Activated T-cell treated with anti-CD3 and anti-CD28 coated beads, Interleukin-2, amount 50 U/mL, for 24 hours (primary cell): ENCODE measurements at regions not wholly inside any gene's neighbourhood (a gene's known extent, or its start where the extent isn't known, plus 50 kb on each side); places are given as distances from the start of the nearest gene placed in this dataset.

Experiments used
- DNase-seq: peaks from one replicate; pipeline ENCODE4 v3.0.0-alpha.2; 2020
- H3K27ac Mint-ChIP-seq: 2 replicates; pipeline ENCODE4 v1.8.0; 2020; ENCODE audit warnings: mild to moderate bottlenecking, mixed read lengths
- H3K27me3 Mint-ChIP-seq: 2 replicates; pipeline ENCODE4 v1.8.0; 2020; ENCODE audit warnings: mixed read lengths
- H3K36me3 Mint-ChIP-seq: 2 replicates; pipeline ENCODE4 v1.8.0; 2020; ENCODE audit warnings: low read depth, mixed read lengths
- H3K4me1 Mint-ChIP-seq: 2 replicates; pipeline ENCODE4 v1.8.0; 2020; ENCODE audit warnings: low read depth, mixed read lengths
- H3K4me3 Mint-ChIP-seq: 2 replicates; pipeline ENCODE4 v1.8.0; 2020; ENCODE audit warnings: mild to moderate bottlenecking, moderate library complexity, mixed read lengths
- H3K9me3 Mint-ChIP-seq: 2 replicates; pipeline ENCODE4 v1.8.0; 2020; ENCODE audit warnings: mixed read lengths

- no peaks in the 10 kb centered on the region for H3K4me1 Mint-ChIP-seq
- no peak overlapping the region for H3K27ac Mint-ChIP-seq
- no peak for DNase-seq
- no peaks in the 10 kb centered on the region for H3K27me3 Mint-ChIP-seq
- H3K4me3 Mint-ChIP-seq = no peak overlapping the region
- H3K36me3 Mint-ChIP-seq = no peaks in the 10 kb centered on the region
- H3K9me3 Mint-ChIP-seq = peaks cover 6% of the 10 kb centered on the region
Measured at GRCh38 chr9:16143947-16144890, 591.4 kb downstream of the CCDC171 start.

GRCh38 chr9:16145196-16145950, 592.5 kb downstream of the CCDC171 start:
- no peak for DNase-seq
- Mint-ChIP-seq H3K27ac (no peak overlapping the region), H3K4me3 (no peak overlapping the region), H3K9me3 (peaks cover 6% of the 10 kb centered on the region), H3K27me3 (no peaks in the 10 kb centered on the region), H3K4me1 (no peaks in the 10 kb centered on the region), H3K36me3 (no peaks in the 10 kb centered on the region)

- H3K27ac Mint-ChIP-seq = no peak overlapping the region
- no peak overlapping the region for H3K4me3 Mint-ChIP-seq
- DNase-seq = no peak
- no peaks in the 10 kb centered on the region for H3K27me3 Mint-ChIP-seq
- peaks cover 3% of the 10 kb centered on the region for H3K9me3 Mint-ChIP-seq
- no peaks in the 10 kb centered on the region for H3K4me1 Mint-ChIP-seq
- no peaks in the 10 kb centered on the region for H3K36me3 Mint-ChIP-seq
Measured at GRCh38 chr9:16147726-16148125, 594.9 kb downstream of the CCDC171 start.

- no peak overlapping the region for H3K4me3 Mint-ChIP-seq
- H3K4me1 Mint-ChIP-seq = peaks cover 10% of the 10 kb centered on the region
- no peak overlapping the region for H3K27ac Mint-ChIP-seq
- DNase-seq = no peak
- H3K27me3 Mint-ChIP-seq = peaks cover 6% of the 10 kb centered on the region
- no peaks in the 10 kb centered on the region for H3K36me3 Mint-ChIP-seq
- peaks cover 3% of the 10 kb centered on the region for H3K9me3 Mint-ChIP-seq
Measured at GRCh38 chr9:16150501-16150900, 597.7 kb downstream of the CCDC171 start.

GRCh38 chr9:16150938-16151650, 598.3 kb downstream of the CCDC171 start:
- peaks cover 3% of the 10 kb centered on the region for H3K9me3 Mint-ChIP-seq
- H3K4me1 Mint-ChIP-seq = peaks cover 11% of the 10 kb centered on the region
- H3K27ac Mint-ChIP-seq = no peak overlapping the region
- no peaks in the 10 kb centered on the region for H3K36me3 Mint-ChIP-seq
- peaks cover 10% of the 10 kb centered on the region for H3K27me3 Mint-ChIP-seq
- H3K4me3 Mint-ChIP-seq = no peak overlapping the region
- no peak for DNase-seq

GRCh38 chr9:16152276-16153101, 599.6 kb downstream of the CCDC171 start:
- DNase-seq = no peak
- Mint-ChIP-seq H3K27me3 (peaks cover 10% of the 10 kb centered on the region), H3K27ac (no peak overlapping the region), H3K36me3 (no peaks in the 10 kb centered on the region), H3K9me3 (peaks cover 3% of the 10 kb centered on the region), H3K4me3 (no peak overlapping the region), H3K4me1 (peaks cover 11% of the 10 kb centered on the region)

GRCh38 chr9:16153221-16153620, 600.4 kb downstream of the CCDC171 start:
- Mint-ChIP-seq H3K9me3 (peaks cover 3% of the 10 kb centered on the region), H3K4me3 (no peak overlapping the region), H3K36me3 (no peaks in the 10 kb centered on the region), H3K4me1 (peaks cover 11% of the 10 kb centered on the region), H3K27me3 (peaks cover 10% of the 10 kb centered on the region), H3K27ac (no peak overlapping the region)
- no peak for DNase-seq

- Mint-ChIP-seq H3K4me3 (no peak overlapping the region), H3K9me3 (peaks cover 3% of the 10 kb centered on the region), H3K27ac (no peak overlapping the region), H3K4me1 (peaks cover 11% of the 10 kb centered on the region), H3K27me3 (peaks cover 10% of the 10 kb centered on the region), H3K36me3 (no peaks in the 10 kb centered on the region)
- no peak for DNase-seq
Measured at GRCh38 chr9:16153741-16154140, 600.9 kb downstream of the CCDC171 start.

GRCh38 chr9:16154521-16155078, 601.8 kb downstream of the CCDC171 start:
- Mint-ChIP-seq H3K27me3 (peaks cover 10% of the 10 kb centered on the region), H3K4me1 (peaks cover 11% of the 10 kb centered on the region), H3K9me3 (no peaks in the 10 kb centered on the region), H3K4me3 (no peak overlapping the region), H3K27ac (no peak overlapping the region), H3K36me3 (no peaks in the 10 kb centered on the region)
- peak; percentile 45 for DNase-seq

GRCh38 chr9:16155878-16156277, 603.0 kb downstream of the CCDC171 start:
- Mint-ChIP-seq H3K27ac (no peak overlapping the region), H3K4me1 (peaks cover 11% of the 10 kb centered on the region), H3K9me3 (no peaks in the 10 kb centered on the region), H3K4me3 (no peak overlapping the region), H3K27me3 (peaks cover 10% of the 10 kb centered on the region), H3K36me3 (no peaks in the 10 kb centered on the region)
- no peak for DNase-seq

- peaks cover 11% of the 10 kb centered on the region for H3K4me1 Mint-ChIP-seq
- no peak overlapping the region for H3K4me3 Mint-ChIP-seq
- H3K9me3 Mint-ChIP-seq = peaks cover 2% of the 10 kb centered on the region
- peaks cover 10% of the 10 kb centered on the region for H3K27me3 Mint-ChIP-seq
- no peak overlapping the region for H3K27ac Mint-ChIP-seq
- no peaks in the 10 kb centered on the region for H3K36me3 Mint-ChIP-seq
- DNase-seq = no peak
Measured at GRCh38 chr9:16157216-16157615, 604.4 kb downstream of the CCDC171 start.

GRCh38 chr9:16157651-16158050, 604.8 kb downstream of the CCDC171 start:
- Mint-ChIP-seq H3K27ac (no peak overlapping the region), H3K36me3 (no peaks in the 10 kb centered on the region), H3K27me3 (peaks cover 10% of the 10 kb centered on the region), H3K4me3 (no peak overlapping the region), H3K4me1 (peaks cover 11% of the 10 kb centered on the region), H3K9me3 (peaks cover 2% of the 10 kb centered on the region)
- DNase-seq = no peak

GRCh38 chr9:16158093-16158492, 605.2 kb downstream of the CCDC171 start:
- Mint-ChIP-seq H3K27ac (no peak overlapping the region), H3K4me3 (no peak overlapping the region), H3K9me3 (peaks cover 2% of the 10 kb centered on the region), H3K4me1 (peaks cover 11% of the 10 kb centered on the region), H3K36me3 (no peaks in the 10 kb centered on the region), H3K27me3 (peaks cover 10% of the 10 kb centered on the region)
- no peak for DNase-seq
